Panc1 (cell line): ENCODE measurements at regions not wholly inside any gene's neighbourhood (a gene's known extent, or its start where the extent isn't known, plus 50 kb on each side); places are given as distances from the start of the nearest gene placed in this dataset.

ENCODE experiments used
- ATAC-seq: fragments of 200-7000 bp; cut with Tn5 transposase; 2 replicates; pipeline ENCODE4 v1.9.1; 2020; ENCODE audit warnings: mild to moderate bottlenecking, moderate library complexity
- BruUV-seq: library from RNA; stranded (reverse); fragments of 400-500 nt; replicated peaks from 2 replicates; lab custom pipeline; 2021; lab: Mats Ljungman, UMichigan
- CTCF ChIA-PET: fragments of 300-600 bp; sonication (Branson Sonifier 250); formaldehyde crosslinking; loops from one replicate; lab custom pipeline; 2022; ENCODE audit warnings: antibody characterized with exemption; lab: Charles Lee
- POLR2A ChIA-PET: fragments of 300-600 bp; sonication (Branson Sonifier 250); formaldehyde crosslinking; loops from one replicate; lab custom pipeline; 2022; ENCODE audit warnings: antibody characterized with exemption; lab: Charles Lee
- DNase-seq: peaks from one replicate; pipeline ENCODE4 v3.0.0-alpha.2; 2010; ENCODE audit warnings: low read depth, low spot score
- H3K27ac ChIP-seq: 2 replicates; pipeline ENCODE4 v1.5.1; 2011; ENCODE audit warnings: mild to moderate bottlenecking, low read length, inconsistent platforms
- H3K27me3 ChIP-seq: fragments of 200-500 bp; sonication (Bioruptor generic); 2 replicates; pipeline ENCODE4 v1.6.0; 2014; ENCODE audit warnings: low read length, inconsistent platforms; ENCODE audit not compliant: control insufficient read depth, insufficient read depth
- H3K36me3 ChIP-seq: fragments of 200-500 bp; sonication (Bioruptor generic); 2 replicates; pipeline ENCODE4 v1.5.1; 2014; ENCODE audit warnings: inconsistent platforms, mild to moderate bottlenecking, low read length, moderate library complexity; ENCODE audit not compliant: control insufficient read depth, insufficient read depth
- H3K4me1 ChIP-seq: 2 replicates; pipeline ENCODE4 v1.5.1; 2011; ENCODE audit warnings: inconsistent platforms, mild to moderate bottlenecking, low read length, moderate library complexity; ENCODE audit not compliant: control insufficient read depth, insufficient read depth
- H3K4me3 ChIP-seq, 2 experiments: 2 replicates each; pipeline ENCODE4 v1.5.1; 2011 to 2012; ENCODE audit warnings: low read depth in 2 of 2, low read length in 2 of 2, mild to moderate bottlenecking in 2 of 2, inconsistent platforms in 1 of 2, moderate library complexity in 1 of 2
- H3K9me3 ChIP-seq: fragments of 200-500 bp; sonication (Bioruptor generic); 2 replicates; pipeline ENCODE4 v1.5.1; 2014; ENCODE audit warnings: low read depth, mild to moderate bottlenecking, inconsistent platforms, low read length, moderate library complexity; ENCODE audit not compliant: control insufficient read depth, insufficient read depth
- POLR2AphosphoS5 ChIP-seq: IDR thresholded peaks from 2 replicates; pipeline ENCODE4 v1.6.1; 2012; ENCODE audit warnings: mild to moderate bottlenecking, low read depth, low read length, moderate library complexity
- SIN3A ChIP-seq: IDR thresholded peaks from 2 replicates; pipeline ENCODE4 v1.6.1; 2012; ENCODE audit warnings: low read depth, mild to moderate bottlenecking, low read length, moderate library complexity, borderline replicate concordance; ENCODE audit not compliant: insufficient read depth
- TCF7L2 ChIP-seq: IDR thresholded peaks from 2 replicates; pipeline ENCODE4 v1.6.1; 2011; ENCODE audit warnings: mild to moderate bottlenecking, low read depth, low read length, inconsistent platforms
- in situ Hi-C: cut with HindIII; loops from 2 replicates; pipeline ENCODE4 v1.10.0; 2016; ENCODE audit warnings: low sequenced_read_pairs, low pct_unique_long_range_greater_than_20kb
- intact Hi-C: fragments of 100-400 bp; cut with micrococcal nuclease; formaldehyde crosslinking; loops from one replicate; pipeline ENCODE4 v1.10.0; 2022; ENCODE audit not compliant: unreplicated experiment
- TF ChIP-seq, protein P1 (sequence below): fragments of 450-650 bp; IDR thresholded peaks from 2 replicates; pipeline ENCODE4 v1.5.1; 2017; ENCODE audit warnings: mild to moderate bottlenecking
- TF ChIP-seq, protein P2 (sequence below), 2 experiments: IDR thresholded peaks; 2 replicates each; pipeline ENCODE4 v1.6.1; 2011 to 2012; ENCODE audit warnings: low read depth in 2 of 2, control low read depth in 1 of 2, low read length in 1 of 2, mild to moderate bottlenecking in 1 of 2, moderate library complexity in 1 of 2; ENCODE audit not compliant: insufficient read depth in 1 of 2

DNA sequence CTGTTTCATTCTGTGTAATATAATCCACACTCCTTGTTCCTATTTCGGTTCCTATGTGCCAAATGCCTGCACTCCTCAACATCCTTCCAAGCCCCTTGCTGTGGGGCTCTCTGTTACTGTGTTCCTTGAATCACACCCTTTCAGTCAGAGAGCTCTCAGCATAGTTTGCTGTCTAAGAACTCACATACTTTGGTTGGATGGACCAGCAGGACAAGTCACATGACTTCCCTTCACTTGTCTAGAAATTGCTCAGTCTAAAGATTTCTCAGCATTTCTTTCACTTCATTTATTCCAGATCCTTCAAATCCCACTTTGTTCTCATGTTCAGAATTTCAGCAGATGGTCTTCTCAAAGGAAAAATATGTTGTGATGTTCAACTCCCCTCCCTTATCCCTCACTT, 203.5 kb upstream of the PFN2 start:
- TF ChIP-seq, protein P1, sequence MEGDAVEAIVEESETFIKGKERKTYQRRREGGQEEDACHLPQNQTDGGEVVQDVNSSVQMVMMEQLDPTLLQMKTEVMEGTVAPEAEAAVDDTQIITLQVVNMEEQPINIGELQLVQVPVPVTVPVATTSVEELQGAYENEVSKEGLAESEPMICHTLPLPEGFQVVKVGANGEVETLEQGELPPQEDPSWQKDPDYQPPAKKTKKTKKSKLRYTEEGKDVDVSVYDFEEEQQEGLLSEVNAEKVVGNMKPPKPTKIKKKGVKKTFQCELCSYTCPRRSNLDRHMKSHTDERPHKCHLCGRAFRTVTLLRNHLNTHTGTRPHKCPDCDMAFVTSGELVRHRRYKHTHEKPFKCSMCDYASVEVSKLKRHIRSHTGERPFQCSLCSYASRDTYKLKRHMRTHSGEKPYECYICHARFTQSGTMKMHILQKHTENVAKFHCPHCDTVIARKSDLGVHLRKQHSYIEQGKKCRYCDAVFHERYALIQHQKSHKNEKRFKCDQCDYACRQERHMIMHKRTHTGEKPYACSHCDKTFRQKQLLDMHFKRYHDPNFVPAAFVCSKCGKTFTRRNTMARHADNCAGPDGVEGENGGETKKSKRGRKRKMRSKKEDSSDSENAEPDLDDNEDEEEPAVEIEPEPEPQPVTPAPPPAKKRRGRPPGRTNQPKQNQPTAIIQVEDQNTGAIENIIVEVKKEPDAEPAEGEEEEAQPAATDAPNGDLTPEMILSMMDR: no peak
- TF ChIP-seq TCF7L2 (no peak), POLR2AphosphoS5 (no peak), SIN3A (no peak)
- TF ChIP-seq, protein P2, sequence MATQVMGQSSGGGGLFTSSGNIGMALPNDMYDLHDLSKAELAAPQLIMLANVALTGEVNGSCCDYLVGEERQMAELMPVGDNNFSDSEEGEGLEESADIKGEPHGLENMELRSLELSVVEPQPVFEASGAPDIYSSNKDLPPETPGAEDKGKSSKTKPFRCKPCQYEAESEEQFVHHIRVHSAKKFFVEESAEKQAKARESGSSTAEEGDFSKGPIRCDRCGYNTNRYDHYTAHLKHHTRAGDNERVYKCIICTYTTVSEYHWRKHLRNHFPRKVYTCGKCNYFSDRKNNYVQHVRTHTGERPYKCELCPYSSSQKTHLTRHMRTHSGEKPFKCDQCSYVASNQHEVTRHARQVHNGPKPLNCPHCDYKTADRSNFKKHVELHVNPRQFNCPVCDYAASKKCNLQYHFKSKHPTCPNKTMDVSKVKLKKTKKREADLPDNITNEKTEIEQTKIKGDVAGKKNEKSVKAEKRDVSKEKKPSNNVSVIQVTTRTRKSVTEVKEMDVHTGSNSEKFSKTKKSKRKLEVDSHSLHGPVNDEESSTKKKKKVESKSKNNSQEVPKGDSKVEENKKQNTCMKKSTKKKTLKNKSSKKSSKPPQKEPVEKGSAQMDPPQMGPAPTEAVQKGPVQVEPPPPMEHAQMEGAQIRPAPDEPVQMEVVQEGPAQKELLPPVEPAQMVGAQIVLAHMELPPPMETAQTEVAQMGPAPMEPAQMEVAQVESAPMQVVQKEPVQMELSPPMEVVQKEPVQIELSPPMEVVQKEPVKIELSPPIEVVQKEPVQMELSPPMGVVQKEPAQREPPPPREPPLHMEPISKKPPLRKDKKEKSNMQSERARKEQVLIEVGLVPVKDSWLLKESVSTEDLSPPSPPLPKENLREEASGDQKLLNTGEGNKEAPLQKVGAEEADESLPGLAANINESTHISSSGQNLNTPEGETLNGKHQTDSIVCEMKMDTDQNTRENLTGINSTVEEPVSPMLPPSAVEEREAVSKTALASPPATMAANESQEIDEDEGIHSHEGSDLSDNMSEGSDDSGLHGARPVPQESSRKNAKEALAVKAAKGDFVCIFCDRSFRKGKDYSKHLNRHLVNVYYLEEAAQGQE (IDR thresholded peaks at IDR 0.05; ENCODE audit: insufficient read depth in 1 of 2, low read depth in 2 of 2, low read length in 1 of 2): no peak
- H3K9me3 ChIP-seq: no peaks in the 10 kb centered on the region
- H3K27me3 ChIP-seq: no peaks in the 10 kb centered on the region
- no TSS peak for BruUV-seq
- no peak overlapping the region for H3K4me3 ChIP-seq
- CTCF ChIA-PET: no interaction called here
- no peak overlapping the region for H3K27ac ChIP-seq
- no peak for DNase-seq
- in situ Hi-C loops: no loop called here
- POLR2A ChIA-PET: no interaction called here
- H3K4me1 ChIP-seq: no peaks in the 10 kb centered on the region
- H3K36me3 ChIP-seq: no peaks in the 10 kb centered on the region
- ATAC-seq: no peak
- intact Hi-C loops: no loop called here

DNA sequence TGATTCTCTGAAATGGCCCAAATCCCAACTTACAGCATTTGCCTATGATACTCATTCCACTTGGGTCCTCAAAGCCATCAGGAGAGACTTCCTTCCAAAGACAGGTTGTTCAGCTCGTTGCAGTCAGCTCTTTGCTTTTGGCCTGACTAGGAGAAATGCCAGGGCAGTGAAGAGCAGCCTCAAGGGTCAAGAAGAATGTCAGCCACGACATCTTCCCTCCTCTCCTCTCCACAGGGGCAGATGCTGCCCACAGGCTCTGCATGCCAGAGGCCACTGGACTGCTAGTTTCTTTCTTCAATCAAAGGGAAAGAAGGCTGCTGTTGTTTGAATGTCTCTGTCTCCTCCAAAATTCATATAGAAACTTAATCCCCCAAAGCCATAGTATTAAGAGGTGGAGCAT, 201.7 kb upstream of the PFN2 start:
- Histone ChIP-seq H3K36me3 (no peaks in the 10 kb centered on the region), H3K27ac (no peak overlapping the region), H3K4me1 (no peaks in the 10 kb centered on the region), H3K27me3 (no peaks in the 10 kb centered on the region), H3K9me3 (no peaks in the 10 kb centered on the region), H3K4me3 (no peak overlapping the region)
- DNase-seq (no peak), ATAC-seq (no peak)
- in situ Hi-C loops: no loop called here
- ChIA-PET POLR2A (no interaction called here), CTCF (no interaction called here)
- intact Hi-C loops: no loop called here
- TF ChIP-seq, protein P2 (IDR thresholded peaks at IDR 0.05; ENCODE audit: insufficient read depth in 1 of 2, low read depth in 2 of 2, low read length in 1 of 2): no peak
- TF ChIP-seq TCF7L2 (no peak), POLR2AphosphoS5 (no peak), SIN3A (no peak)
- TF ChIP-seq, protein P1: no peak
- BruUV-seq: no TSS peak
